Ectodermal cell (in vitro differentiated cells): ENCODE measurements at regions not wholly inside any gene's neighbourhood (a gene's known extent, or its start where the extent isn't known, plus 50 kb on each side); places are given as distances from the start of the nearest gene placed in this dataset.

Experiments
- H3K27ac ChIP-seq: 2 replicates; pipeline ENCODE4 v1.7.0; 2013; ENCODE audit warnings: mild to moderate bottlenecking, low read depth, low read length; ENCODE audit not compliant: insufficient read depth, poor library complexity, severe bottlenecking
- H3K27me3 ChIP-seq: 2 replicates; pipeline ENCODE4 v1.7.0; 2013; ENCODE audit warnings: mild to moderate bottlenecking, low read length; ENCODE audit not compliant: insufficient read depth, control insufficient read depth, poor library complexity, severe bottlenecking
- H3K36me3 ChIP-seq: one replicate; pipeline ENCODE4 v1.7.0; 2013; ENCODE audit warnings: low read length; ENCODE audit not compliant: control insufficient read depth, insufficient read depth
- H3K4me1 ChIP-seq: one replicate; pipeline ENCODE4 v1.7.0; 2013; ENCODE audit warnings: low read length; ENCODE audit not compliant: control insufficient read depth, insufficient read depth
- H3K4me3 ChIP-seq: 2 replicates; pipeline ENCODE4 v1.7.0; 2013; ENCODE audit warnings: low read depth, low read length, control low read depth; ENCODE audit not compliant: insufficient read depth
- H3K9me3 ChIP-seq: 2 replicates; pipeline ENCODE4 v1.7.0; 2013; ENCODE audit warnings: mild to moderate bottlenecking, low read length, moderate library complexity; ENCODE audit not compliant: control insufficient read depth
- WGBS, 2 experiments: methylation state at CpG; one replicate each; pipeline ENCODE4 v1.1.7; 2013; ENCODE audit warnings: missing lambda C conversion rate in 2 of 2; 5-methylcytosine and 5-hydroxymethylcytosine counted together

- Histone ChIP-seq H3K9me3 (no peaks in the 10 kb centered on the region), H3K27me3 (no peaks in the 10 kb centered on the region), H3K27ac (no peak overlapping the region), H3K4me1 (no peaks in the 10 kb centered on the region), H3K36me3 (no peaks in the 10 kb centered on the region), H3K4me3 (no peak overlapping the region)
- WGBS, 2 experiments: 93 to 100% methylated on average over 1 to 2 of the region's 2 CpGs
These were observed 283.9 kb upstream of the RIMS1 start for GRCh38 chr6:71602385-71603007.

- no peaks in the 10 kb centered on the region for H3K9me3 ChIP-seq
- H3K4me1 ChIP-seq: no peaks in the 10 kb centered on the region
- H3K27ac ChIP-seq: no peak overlapping the region
- H3K27me3 ChIP-seq: no peaks in the 10 kb centered on the region
- H3K4me3 ChIP-seq: no peak overlapping the region
- H3K36me3 ChIP-seq: no peaks in the 10 kb centered on the region
These were observed 283.3 kb upstream of the RIMS1 start for GRCh38 chr6:71603021-71603420.

GRCh38 chr6:71608646-71609045 is 277.7 kb upstream of the RIMS1 start:
- H3K27ac ChIP-seq: no peak overlapping the region
- H3K27me3 ChIP-seq: no peaks in the 10 kb centered on the region
- no peaks in the 10 kb centered on the region for H3K36me3 ChIP-seq
- H3K4me1 ChIP-seq: no peaks in the 10 kb centered on the region
- no peak overlapping the region for H3K4me3 ChIP-seq
- H3K9me3 ChIP-seq: no peaks in the 10 kb centered on the region
- no CpG with 5 or more reads among the region's 1 CpG for WGBS, 2 experiments

GRCh38 chr6:71619836-71620235 is 266.5 kb upstream of the RIMS1 start:
- H3K9me3 ChIP-seq: no peaks in the 10 kb centered on the region
- H3K36me3 ChIP-seq: no peaks in the 10 kb centered on the region
- H3K27ac ChIP-seq: no peak overlapping the region
- WGBS, 2 experiments: 94% methylated on average over 4 of the region's 4 CpGs
- no peaks in the 10 kb centered on the region for H3K27me3 ChIP-seq
- no peak overlapping the region for H3K4me3 ChIP-seq
- no peaks in the 10 kb centered on the region for H3K4me1 ChIP-seq

- H3K27me3 ChIP-seq: no peaks in the 10 kb centered on the region
- H3K4me3 ChIP-seq: no peak overlapping the region
- no peaks in the 10 kb centered on the region for H3K36me3 ChIP-seq
- no peaks in the 10 kb centered on the region for H3K4me1 ChIP-seq
- peaks cover 5% of the 10 kb centered on the region for H3K9me3 ChIP-seq
- 61 to 71% methylated on average over 2 of the region's 3 CpGs for WGBS, 2 experiments
- no peak overlapping the region for H3K27ac ChIP-seq
These were observed 264.3 kb upstream of the RIMS1 start for GRCh38 chr6:71621918-71622519.

- no peak overlapping the region for H3K4me3 ChIP-seq
- no peaks in the 10 kb centered on the region for H3K4me1 ChIP-seq
- H3K27me3 ChIP-seq: no peaks in the 10 kb centered on the region
- no peak overlapping the region for H3K27ac ChIP-seq
- H3K36me3 ChIP-seq: no peaks in the 10 kb centered on the region
- WGBS, 2 experiments: 93 to 95% methylated on average over 2 of the region's 2 CpGs
- H3K9me3 ChIP-seq: no peaks in the 10 kb centered on the region
These were observed 244.2 kb upstream of the RIMS1 start for GRCh38 chr6:71642120-71642519.

GRCh38 chr6:71642793-71643192 is 243.6 kb upstream of the RIMS1 start:
- Histone ChIP-seq H3K27ac (no peak overlapping the region), H3K4me1 (no peaks in the 10 kb centered on the region), H3K9me3 (no peaks in the 10 kb centered on the region), H3K27me3 (no peaks in the 10 kb centered on the region), H3K36me3 (no peaks in the 10 kb centered on the region), H3K4me3 (no peak overlapping the region)
- 95 to 100% methylated on average over 3 of the region's 4 CpGs for WGBS, 2 experiments

- H3K36me3 ChIP-seq: no peaks in the 10 kb centered on the region
- H3K27me3 ChIP-seq: no peaks in the 10 kb centered on the region
- peaks cover 3% of the 10 kb centered on the region for H3K4me1 ChIP-seq
- WGBS, 2 experiments: 91 to 95% methylated on average over 2 of the region's 3 CpGs
- no peak overlapping the region for H3K4me3 ChIP-seq
- H3K27ac ChIP-seq: no peak overlapping the region
- H3K9me3 ChIP-seq: no peaks in the 10 kb centered on the region
These were observed 241.1 kb upstream of the RIMS1 start for GRCh38 chr6:71645299-71645698.

GRCh38 chr6:71649915-71650314 is 236.4 kb upstream of the RIMS1 start:
- H3K9me3 ChIP-seq: no peaks in the 10 kb centered on the region
- 69 to 79% methylated on average over 2 of the region's 2 CpGs for WGBS, 2 experiments
- H3K27ac ChIP-seq: no peak overlapping the region
- no peaks in the 10 kb centered on the region for H3K27me3 ChIP-seq
- H3K4me1 ChIP-seq: peaks cover 3% of the 10 kb centered on the region
- no peaks in the 10 kb centered on the region for H3K36me3 ChIP-seq
- H3K4me3 ChIP-seq: no peak overlapping the region

- no peak overlapping the region for H3K4me3 ChIP-seq
- no peak overlapping the region for H3K27ac ChIP-seq
- peaks cover 3% of the 10 kb centered on the region for H3K4me1 ChIP-seq
- WGBS, 2 experiments: 95 to 100% methylated on average over 1 of the region's 2 CpGs
- no peaks in the 10 kb centered on the region for H3K9me3 ChIP-seq
- no peaks in the 10 kb centered on the region for H3K27me3 ChIP-seq
- H3K36me3 ChIP-seq: no peaks in the 10 kb centered on the region
These were observed 234.7 kb upstream of the RIMS1 start for GRCh38 chr6:71651636-71652035.
